AG20443 (cell line): ENCODE measurements at regions not wholly inside any gene's neighbourhood (a gene's known extent, or its start where the extent isn't known, plus 50 kb on each side); places are given as distances from the start of the nearest gene placed in this dataset.
"Not testable (repeated sequence)": the region's sequence is repeated elsewhere in the genome, so short reads cannot be mapped to it uniquely, and the experiment has no call there.

ENCODE experiments used
- DNase-seq: peaks from one replicate; pipeline ENCODE4 v3.0.0; 2012; ENCODE audit warnings: low spot score, mixed read lengths

- peak; percentile 17 for DNase-seq
Observed at GRCh38 chr3:106120356-106120755, 251.5 kb upstream of the CBLB start.

- no peak for DNase-seq
Observed at GRCh38 chr3:106121491-106122289, 252.9 kb upstream of the CBLB start.

- DNase-seq: no peak
Observed at GRCh38 chr3:106124818-106125217, 256.0 kb upstream of the CBLB start.

GRCh38 chr3:106125321-106125720 is 256.5 kb upstream of the CBLB start:
- no peak for DNase-seq

- no peak for DNase-seq
Observed at GRCh38 chr3:106126067-106126845, 257.4 kb upstream of the CBLB start.

GRCh38 chr3:106126846-106127235 is 258.0 kb upstream of the CBLB start:
- DNase-seq: no peak

GRCh38 chr3:106129939-106130338 is 261.1 kb upstream of the CBLB start:
- DNase-seq: no peak

- peak; percentile 69 for DNase-seq
Observed at GRCh38 chr3:106130384-106131198, 261.8 kb upstream of the CBLB start.

GRCh38 chr3:106135451-106136160 is 266.8 kb upstream of the CBLB start:
- DNase-seq: no peak

GRCh38 chr3:106139826-106140225 is 271.0 kb upstream of the CBLB start:
- DNase-seq: no peak

GRCh38 chr3:106140431-106140830 is 271.6 kb upstream of the CBLB start:
- DNase-seq: no peak

- no peak for DNase-seq
Observed at GRCh38 chr3:106144030-106144429, 275.2 kb upstream of the CBLB start.

- DNase-seq: not testable (repeated sequence)
Observed at GRCh38 chr3:106148440-106149082, 279.7 kb upstream of the CBLB start.

- DNase-seq: no peak
Observed at GRCh38 chr3:106157411-106157810, 288.6 kb upstream of the CBLB start.

- DNase-seq: no peak
Observed at GRCh38 chr3:106160396-106160795, 291.6 kb upstream of the CBLB start.

GRCh38 chr3:106161246-106161645 is 292.4 kb upstream of the CBLB start:
- DNase-seq: no peak

- no peak for DNase-seq
Observed at GRCh38 chr3:106167728-106168127, 298.9 kb upstream of the CBLB start.

GRCh38 chr3:106168962-106169750 is 300.3 kb upstream of the CBLB start:
- DNase-seq: no peak

- no peak for DNase-seq
Observed at GRCh38 chr3:106170636-106171035, 301.8 kb upstream of the CBLB start.

- DNase-seq: no peak
Observed at GRCh38 chr3:106172101-106172500, 303.3 kb upstream of the CBLB start.

- DNase-seq: no peak
Observed at GRCh38 chr3:106172780-106173179, 304.0 kb upstream of the CBLB start.
